ENCODE measurements at regions not wholly inside any gene's neighbourhood (a gene's known extent, or its start where the extent isn't known, plus 50 kb on each side); places are given as distances from the start of the nearest gene placed in this dataset.

GRCh38 chr12:111031916-111032590, 111.7 kb upstream of the MYL2 start:
- Histone ChIP-seq H4K20me1 (ENCODE audit: control insufficient read depth, insufficient read depth) (no peaks in the 10 kb centered on the region), H3K4me1 (ENCODE audit: control insufficient read depth, insufficient read depth, low read length) (no peaks in the 10 kb centered on the region), H3K4me2 (ENCODE audit: control insufficient read depth, insufficient read depth) (no peak overlapping the region), H3K79me2 (ENCODE audit: control insufficient read depth, insufficient read depth, low read length) (no peaks in the 10 kb centered on the region), H3K9me3 (replicated peaks; ENCODE audit: control insufficient read depth, insufficient read depth, low read length) (no peaks in the 10 kb centered on the region), H3K9ac (ENCODE audit: control insufficient read depth, insufficient read depth, low read length) (no peak overlapping the region), H2AFZ (ENCODE audit: control insufficient read depth, low read depth, low read length) (no peak overlapping the region), H3K27me3 (replicated peaks in 1 of 2; ENCODE audit: control insufficient read depth in 2 of 2, insufficient read depth in 2 of 2, low read length in 1 of 2) (peaks cover 9 to 17% of the 10 kb centered on the region in 2 experiments), H3K4me3 (no peak overlapping the region), H3K27ac (ENCODE audit: control insufficient read depth, insufficient read depth) (no peak overlapping the region), H3K36me3 (ENCODE audit: control insufficient read depth in 2 of 2, insufficient read depth in 2 of 2, low read length in 1 of 2) (no peaks in the 10 kb centered on the region)
- DNase-seq (ENCODE audit: low read depth, low spot score) (no peak), ATAC-seq (no peak), FAIRE-seq (no peak)
- WGBS (ENCODE audit: insufficient coverage, insufficient replicate concordance, low lambda C conversion rate, missing lambda C conversion rate) = 59% methylated on average over 8 of the region's 8 CpGs
- RAD21 ChIA-PET (ENCODE audit: unreplicated experiment) = no interaction called here
- SMC1A ChIA-PET (ENCODE audit: uncharacterized antibody, unreplicated experiment) = no interaction called here
- TF ChIP-seq ZBTB11 (CRISPR knock-in tag; IDR thresholded peaks at IDR 0.05) (no peak), YY1 (IDR thresholded peaks at IDR 0.05; ENCODE audit: low read depth, low read length) (no peak), TCF7 (IDR thresholded peaks at IDR 0.05; ENCODE audit: borderline replicate concordance) (no peak), CBX3 (IDR thresholded peaks at IDR 0.05; ENCODE audit: borderline replicate concordance, low read depth) (no peak), NR2C2 (IDR thresholded peaks at IDR 0.05; ENCODE audit: borderline replicate concordance, control insufficient read depth, insufficient read length, low read depth) (no peak), SRF (IDR thresholded peaks at IDR 0.05; ENCODE audit: low read depth in 2 of 2, low read length in 2 of 2) (no peak), POU2F2 (IDR thresholded peaks at IDR 0.05; ENCODE audit: borderline replicate concordance, low read depth, low read length) (no peak), SMC3 (IDR thresholded peaks at IDR 0.05; ENCODE audit: borderline replicate concordance, low read length) (no peak), NR2F1 (conservative IDR thresholded peaks at IDR 0.05) (no peak), ZBTB40 (IDR thresholded peaks at IDR 0.05; ENCODE audit: borderline replicate concordance) (no peak), CHD4 (IDR thresholded peaks at IDR 0.05) (no peak), STAT1 (conservative IDR thresholded peaks at IDR 0.05) (no peak), NFXL1 (IDR thresholded peaks at IDR 0.05; ENCODE audit: borderline replicate concordance) (no peak), SP1 (IDR thresholded peaks at IDR 0.05; ENCODE audit: low read depth, low read length) (no peak)
- BruUV-seq (replicated peaks) = no TSS peak
- CTCF ChIA-PET = interaction anchor here (1.3 kb wide), 1 partner anchor 95 kb away, joined by 3 read pairs; no protein-coding TSS in a partner anchor
- intact Hi-C loops (cut with micrococcal nuclease; ENCODE audit: unreplicated experiment) = no loop called here
- in situ Hi-C loops (cut with MboI) = no loop called here
- POLR2A ChIA-PET = no interaction called here
